IMR-90 (cell line): ENCODE measurements at regions not wholly inside any gene's neighbourhood (a gene's known extent, or its start where the extent isn't known, plus 50 kb on each side); places are given as distances from the start of the nearest gene placed in this dataset.

Experiments
- BHLHE40 ChIP-seq: fragments of 150-350 bp; IDR thresholded peaks from 2 replicates; pipeline ENCODE4 v1.6.1; 2016; ENCODE audit warnings: mild to moderate bottlenecking, low read depth, low read length
- CEBPB ChIP-seq: IDR thresholded peaks from 2 replicates; pipeline ENCODE4 v1.6.1; 2012; ENCODE audit warnings: low read depth, low read length, improper control_type of control experiment
- CHD1 ChIP-seq: IDR thresholded peaks from 2 replicates; pipeline ENCODE4 v1.6.1; 2012; ENCODE audit warnings: low read depth, low read length, improper control_type of control experiment
- FOS ChIP-seq: fragments of 150-350 bp; IDR thresholded peaks from 2 replicates; pipeline ENCODE4 v1.6.1; 2016; ENCODE audit warnings: low read depth, low read length
- MXI1 ChIP-seq: IDR thresholded peaks from 2 replicates; pipeline ENCODE4 v1.6.1; 2012; ENCODE audit warnings: low read depth, mild to moderate bottlenecking, low read length, moderate library complexity, borderline replicate concordance
- POLR2A ChIP-seq: IDR thresholded peaks from 2 replicates; pipeline ENCODE4 v1.6.1; 2012; ENCODE audit warnings: mild to moderate bottlenecking, low read depth, low read length
- RAD21 ChIP-seq: IDR thresholded peaks from 2 replicates; pipeline ENCODE4 v1.6.1; 2012; ENCODE audit warnings: low read length, improper control_type of control experiment
- RCOR1 ChIP-seq: IDR thresholded peaks from 2 replicates; pipeline ENCODE4 v1.6.1; 2012; ENCODE audit warnings: mild to moderate bottlenecking, low read length, improper control_type of control experiment; ENCODE audit not compliant: insufficient replicate concordance
- RFX5 ChIP-seq: IDR thresholded peaks from 2 replicates; pipeline ENCODE4 v1.8.0; 2012; ENCODE audit warnings: low read depth, mild to moderate bottlenecking, low read length, moderate library complexity
- SMC3 ChIP-seq: fragments of 150-350 bp; IDR thresholded peaks from 2 replicates; pipeline ENCODE4 v1.6.1; 2016; ENCODE audit warnings: low read depth, mild to moderate bottlenecking, antibody characterized with exemption, low read length, moderate library complexity
- TF ChIP-seq, protein P1 (sequence below): conservative IDR thresholded peaks from 2 replicates; pipeline ENCODE4 v1.5.1; 2012; ENCODE audit warnings: mild to moderate bottlenecking, low read depth, low read length, improper control_type of control experiment
- TF ChIP-seq, protein P2 (sequence below): fragments of 150-350 bp; IDR thresholded peaks from 2 replicates; pipeline ENCODE4 v1.6.1; 2016; ENCODE audit warnings: low read depth, mild to moderate bottlenecking, low read length, moderate library complexity, borderline replicate concordance
- TF ChIP-seq, protein P3 (sequence below): fragments of 150-350 bp; IDR thresholded peaks from 2 replicates; pipeline ENCODE4 v1.6.1; 2017; ENCODE audit warnings: mild to moderate bottlenecking, antibody characterized with exemption, low read length, low read depth

DNA sequence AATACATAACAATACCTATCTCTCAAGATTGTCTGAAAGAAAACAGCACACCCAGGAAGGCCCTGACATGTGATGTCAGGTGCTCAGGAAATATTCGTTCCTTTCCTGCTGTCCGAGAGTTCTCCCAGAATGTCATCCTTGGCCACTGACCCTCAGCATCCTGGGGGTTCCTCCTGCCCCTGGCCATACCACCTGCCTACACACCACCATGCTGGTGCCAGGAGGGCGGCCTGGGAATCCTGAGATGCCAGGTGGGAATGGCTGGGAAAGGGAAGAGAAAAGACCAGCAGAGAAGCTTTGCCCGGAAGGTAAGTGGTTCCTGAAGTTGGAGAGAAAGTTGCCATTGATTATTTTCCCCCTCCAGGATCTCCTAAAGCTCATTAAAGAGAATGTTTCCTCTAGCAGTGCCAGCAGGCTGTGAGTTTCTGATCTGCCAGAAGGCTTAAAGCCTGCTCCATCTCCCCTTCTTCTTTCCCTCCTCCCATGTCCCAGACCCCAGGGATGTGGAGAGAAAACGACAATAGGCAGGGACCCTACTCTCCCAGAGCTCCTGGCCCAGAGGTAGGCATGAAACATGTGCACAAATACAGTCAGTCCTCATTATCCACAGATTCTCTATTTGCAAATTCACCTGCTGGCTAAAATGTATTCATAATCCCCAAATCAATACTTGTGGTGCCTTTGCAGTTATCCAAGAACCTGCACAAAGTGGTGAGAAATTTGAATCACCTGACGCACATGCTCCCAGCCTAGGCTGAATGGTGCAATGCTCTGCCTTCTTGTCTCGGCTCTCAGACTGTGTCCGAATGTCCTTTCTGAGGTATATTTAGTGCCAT, 147.1 kb upstream of the MYCN start:
- no peak for TF ChIP-seq POLR2A
- TF ChIP-seq, protein P1, sequence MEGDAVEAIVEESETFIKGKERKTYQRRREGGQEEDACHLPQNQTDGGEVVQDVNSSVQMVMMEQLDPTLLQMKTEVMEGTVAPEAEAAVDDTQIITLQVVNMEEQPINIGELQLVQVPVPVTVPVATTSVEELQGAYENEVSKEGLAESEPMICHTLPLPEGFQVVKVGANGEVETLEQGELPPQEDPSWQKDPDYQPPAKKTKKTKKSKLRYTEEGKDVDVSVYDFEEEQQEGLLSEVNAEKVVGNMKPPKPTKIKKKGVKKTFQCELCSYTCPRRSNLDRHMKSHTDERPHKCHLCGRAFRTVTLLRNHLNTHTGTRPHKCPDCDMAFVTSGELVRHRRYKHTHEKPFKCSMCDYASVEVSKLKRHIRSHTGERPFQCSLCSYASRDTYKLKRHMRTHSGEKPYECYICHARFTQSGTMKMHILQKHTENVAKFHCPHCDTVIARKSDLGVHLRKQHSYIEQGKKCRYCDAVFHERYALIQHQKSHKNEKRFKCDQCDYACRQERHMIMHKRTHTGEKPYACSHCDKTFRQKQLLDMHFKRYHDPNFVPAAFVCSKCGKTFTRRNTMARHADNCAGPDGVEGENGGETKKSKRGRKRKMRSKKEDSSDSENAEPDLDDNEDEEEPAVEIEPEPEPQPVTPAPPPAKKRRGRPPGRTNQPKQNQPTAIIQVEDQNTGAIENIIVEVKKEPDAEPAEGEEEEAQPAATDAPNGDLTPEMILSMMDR, result no peak
- TF ChIP-seq CEBPB, result no peak
- no peak for TF ChIP-seq RAD21
- TF ChIP-seq BHLHE40, result no peak
- no peak for TF ChIP-seq SMC3
- no peak for TF ChIP-seq RFX5
- TF ChIP-seq, protein P2, sequence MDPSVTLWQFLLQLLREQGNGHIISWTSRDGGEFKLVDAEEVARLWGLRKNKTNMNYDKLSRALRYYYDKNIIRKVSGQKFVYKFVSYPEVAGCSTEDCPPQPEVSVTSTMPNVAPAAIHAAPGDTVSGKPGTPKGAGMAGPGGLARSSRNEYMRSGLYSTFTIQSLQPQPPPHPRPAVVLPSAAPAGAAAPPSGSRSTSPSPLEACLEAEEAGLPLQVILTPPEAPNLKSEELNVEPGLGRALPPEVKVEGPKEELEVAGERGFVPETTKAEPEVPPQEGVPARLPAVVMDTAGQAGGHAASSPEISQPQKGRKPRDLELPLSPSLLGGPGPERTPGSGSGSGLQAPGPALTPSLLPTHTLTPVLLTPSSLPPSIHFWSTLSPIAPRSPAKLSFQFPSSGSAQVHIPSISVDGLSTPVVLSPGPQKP, result no peak
- TF ChIP-seq, protein P3, sequence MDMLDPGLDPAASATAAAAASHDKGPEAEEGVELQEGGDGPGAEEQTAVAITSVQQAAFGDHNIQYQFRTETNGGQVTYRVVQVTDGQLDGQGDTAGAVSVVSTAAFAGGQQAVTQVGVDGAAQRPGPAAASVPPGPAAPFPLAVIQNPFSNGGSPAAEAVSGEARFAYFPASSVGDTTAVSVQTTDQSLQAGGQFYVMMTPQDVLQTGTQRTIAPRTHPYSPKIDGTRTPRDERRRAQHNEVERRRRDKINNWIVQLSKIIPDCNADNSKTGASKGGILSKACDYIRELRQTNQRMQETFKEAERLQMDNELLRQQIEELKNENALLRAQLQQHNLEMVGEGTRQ, result no peak
- TF ChIP-seq MXI1, result no peak
- no peak for TF ChIP-seq FOS
- TF ChIP-seq CHD1, result no peak
- no peak for TF ChIP-seq RCOR1
